Endodermal cell (in vitro differentiated cells): ENCODE measurements at regions not wholly inside any gene's neighbourhood (a gene's known extent, or its start where the extent isn't known, plus 50 kb on each side); places are given as distances from the start of the nearest gene placed in this dataset.

ENCODE experiments used
- DNase-seq: peaks from one replicate; pipeline ENCODE4 v3.0.0-alpha.2; 2017
- H3K27ac ChIP-seq: 2 replicates; pipeline ENCODE4 v1.5.1; 2013; ENCODE audit warnings: mild to moderate bottlenecking, low read depth, low read length, moderate library complexity
- H3K27me3 ChIP-seq: 2 replicates; pipeline ENCODE4 v1.6.1; 2013; ENCODE audit warnings: mild to moderate bottlenecking, low read length, moderate library complexity; ENCODE audit not compliant: insufficient read depth, control insufficient read depth, poor library complexity, severe bottlenecking
- H3K36me3 ChIP-seq: 2 replicates; pipeline ENCODE4 v1.7.0; 2013; ENCODE audit warnings: mild to moderate bottlenecking, low read length, moderate library complexity; ENCODE audit not compliant: control insufficient read depth, insufficient read depth
- H3K4me1 ChIP-seq: one replicate; pipeline ENCODE4 v1.7.0; 2013; ENCODE audit warnings: low read length; ENCODE audit not compliant: control insufficient read depth, insufficient read depth
- H3K4me3 ChIP-seq: 2 replicates; pipeline ENCODE4 v1.5.1; 2013; ENCODE audit warnings: mild to moderate bottlenecking, low read length, moderate library complexity
- H3K9ac ChIP-seq: 2 replicates; pipeline ENCODE4 v1.6.1; 2013; ENCODE audit warnings: mild to moderate bottlenecking, low read length, moderate library complexity; ENCODE audit not compliant: poor library complexity, severe bottlenecking; ENCODE audit errors: extremely low read depth
- H3K9me3 ChIP-seq: 2 replicates; pipeline ENCODE4 v1.6.1; 2013; ENCODE audit warnings: mild to moderate bottlenecking, low read length, moderate library complexity; ENCODE audit not compliant: control insufficient read depth
- H3K27ac Mint-ChIP-seq: 2 replicates; pipeline ENCODE4 v1.8.0; 2020; ENCODE audit warnings: mixed read lengths
- H3K27me3 Mint-ChIP-seq: 2 replicates; pipeline ENCODE4 v1.8.0; 2021; ENCODE audit warnings: mild to moderate bottlenecking, mixed read lengths; ENCODE audit not compliant: insufficient read depth
- H3K36me3 Mint-ChIP-seq: 2 replicates; pipeline ENCODE4 v1.8.0; 2020; ENCODE audit warnings: low read depth, mixed read lengths
- H3K4me1 Mint-ChIP-seq: 2 replicates; pipeline ENCODE4 v1.8.0; 2020; ENCODE audit warnings: mixed read lengths
- H3K4me3 Mint-ChIP-seq: 2 replicates; pipeline ENCODE4 v1.8.0; 2020; ENCODE audit warnings: mild to moderate bottlenecking, moderate library complexity, mixed read lengths
- H3K9me3 Mint-ChIP-seq: 2 replicates; pipeline ENCODE4 v1.8.0; 2020; ENCODE audit warnings: mild to moderate bottlenecking, mixed read lengths
- WGBS, 2 experiments: methylation state at CpG; one replicate each; pipeline versions ENCODE4 v1.1.5 to v1.1.7; 2013; ENCODE audit warnings: missing lambda C conversion rate in 2 of 2, mixed read lengths in 1 of 2; ENCODE audit not compliant: insufficient coverage in 1 of 2, insufficient read length in 1 of 2; 5-methylcytosine and 5-hydroxymethylcytosine counted together
- TF ChIP-seq, protein P1 (sequence below): fragments of 200-600 bp; sonication (generic); conservative IDR thresholded peaks from 2 replicates; pipeline ENCODE4 v1.5.0; 2021; ENCODE audit warnings: antibody characterized with exemption, mild to moderate bottlenecking

DNA sequence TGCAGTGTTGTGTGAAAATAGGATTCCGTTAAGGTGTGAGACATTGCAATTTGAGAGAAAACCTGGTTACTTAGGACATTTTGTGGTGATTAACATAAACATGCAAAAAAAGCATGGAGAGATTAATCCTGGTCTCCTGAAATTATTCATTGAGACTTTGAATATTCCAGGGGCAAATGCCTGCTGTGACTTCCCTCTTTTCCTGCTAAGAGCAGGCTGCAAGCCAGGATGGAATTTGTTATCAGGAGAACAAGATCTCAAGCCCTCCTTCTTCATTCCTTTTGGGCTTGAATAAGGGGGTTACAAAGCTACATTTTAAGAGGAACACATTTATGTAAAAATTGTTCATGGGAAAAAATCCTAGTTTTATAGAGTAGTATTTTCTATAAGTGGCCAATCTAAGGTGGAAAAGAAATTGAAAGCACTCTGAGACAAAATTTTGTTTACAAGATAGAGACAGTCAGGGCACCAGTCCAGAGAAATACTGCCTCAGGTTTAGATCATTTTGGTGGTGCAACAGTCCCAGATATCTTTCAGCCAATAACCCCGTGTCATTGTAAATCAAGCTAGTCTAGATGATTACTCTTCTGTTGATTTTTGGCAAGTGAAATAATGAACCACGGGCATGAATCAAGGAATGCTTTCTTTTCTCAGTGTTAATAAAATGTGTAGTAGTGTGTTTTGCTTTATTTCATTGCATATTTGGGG is 1528.3 kb upstream of the AGA start:
- no peaks in the 10 kb centered on the region for H3K36me3 ChIP-seq
- WGBS, 2 experiments: 94 to 100% methylated on average over 2 to 3 of the region's 3 CpGs
- H3K4me3 Mint-ChIP-seq: no peak overlapping the region
- no peak overlapping the region for H3K27ac ChIP-seq
- no peaks in the 10 kb centered on the region for H3K9me3 Mint-ChIP-seq
- no peak overlapping the region for H3K9ac ChIP-seq
- no peaks in the 10 kb centered on the region for H3K27me3 Mint-ChIP-seq
- no peaks in the 10 kb centered on the region for H3K36me3 Mint-ChIP-seq
- no peaks in the 10 kb centered on the region for H3K4me1 ChIP-seq
- no peaks in the 10 kb centered on the region for H3K27me3 ChIP-seq
- no peaks in the 10 kb centered on the region for H3K9me3 ChIP-seq
- H3K4me1 Mint-ChIP-seq: peaks cover 20% of the 10 kb centered on the region
- no peak for DNase-seq
- TF ChIP-seq, protein P1, sequence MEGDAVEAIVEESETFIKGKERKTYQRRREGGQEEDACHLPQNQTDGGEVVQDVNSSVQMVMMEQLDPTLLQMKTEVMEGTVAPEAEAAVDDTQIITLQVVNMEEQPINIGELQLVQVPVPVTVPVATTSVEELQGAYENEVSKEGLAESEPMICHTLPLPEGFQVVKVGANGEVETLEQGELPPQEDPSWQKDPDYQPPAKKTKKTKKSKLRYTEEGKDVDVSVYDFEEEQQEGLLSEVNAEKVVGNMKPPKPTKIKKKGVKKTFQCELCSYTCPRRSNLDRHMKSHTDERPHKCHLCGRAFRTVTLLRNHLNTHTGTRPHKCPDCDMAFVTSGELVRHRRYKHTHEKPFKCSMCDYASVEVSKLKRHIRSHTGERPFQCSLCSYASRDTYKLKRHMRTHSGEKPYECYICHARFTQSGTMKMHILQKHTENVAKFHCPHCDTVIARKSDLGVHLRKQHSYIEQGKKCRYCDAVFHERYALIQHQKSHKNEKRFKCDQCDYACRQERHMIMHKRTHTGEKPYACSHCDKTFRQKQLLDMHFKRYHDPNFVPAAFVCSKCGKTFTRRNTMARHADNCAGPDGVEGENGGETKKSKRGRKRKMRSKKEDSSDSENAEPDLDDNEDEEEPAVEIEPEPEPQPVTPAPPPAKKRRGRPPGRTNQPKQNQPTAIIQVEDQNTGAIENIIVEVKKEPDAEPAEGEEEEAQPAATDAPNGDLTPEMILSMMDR: no peak
- H3K4me3 ChIP-seq: no peak overlapping the region
- no peak overlapping the region for H3K27ac Mint-ChIP-seq

DNA sequence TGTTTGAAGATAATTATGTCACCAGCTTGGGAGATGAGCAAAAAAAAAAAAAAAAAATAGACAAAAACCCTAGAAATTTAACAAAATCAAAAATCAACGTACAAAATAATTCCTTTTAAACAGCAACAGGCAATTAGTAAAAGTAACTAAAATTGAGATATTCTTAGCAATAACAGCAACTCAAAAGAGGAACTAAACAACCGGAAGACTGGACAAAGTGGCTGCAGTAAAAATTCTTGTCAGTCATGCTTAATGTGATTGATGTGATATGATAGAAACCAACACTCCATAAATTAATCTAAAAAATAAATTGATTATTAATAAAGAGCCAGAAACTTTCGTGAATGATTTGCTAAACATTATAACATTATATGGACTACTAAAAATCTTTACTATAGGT is 1534.6 kb upstream of the AGA start:
- no peak overlapping the region for H3K9ac ChIP-seq
- no peaks in the 10 kb centered on the region for H3K27me3 ChIP-seq
- H3K36me3 ChIP-seq: no peaks in the 10 kb centered on the region
- Mint-ChIP-seq H3K36me3 (no peaks in the 10 kb centered on the region), H3K4me3 (no peak overlapping the region), H3K9me3 (no peaks in the 10 kb centered on the region), H3K27me3 (no peaks in the 10 kb centered on the region), H3K4me1 (peaks cover 12% of the 10 kb centered on the region), H3K27ac (no peak overlapping the region)
- TF ChIP-seq, protein P1: no peak
- no peak for DNase-seq
- whole genome bisulfite sequencing, 2 experiments: 100% methylated on average over 1 of the region's 3 CpGs; no CpG with 5 or more reads in 1 of the 2 experiments
- H3K4me1 ChIP-seq: no peaks in the 10 kb centered on the region
- H3K4me3 ChIP-seq: no peak overlapping the region
- H3K9me3 ChIP-seq: no peaks in the 10 kb centered on the region
- H3K27ac ChIP-seq: no peak overlapping the region

DNA sequence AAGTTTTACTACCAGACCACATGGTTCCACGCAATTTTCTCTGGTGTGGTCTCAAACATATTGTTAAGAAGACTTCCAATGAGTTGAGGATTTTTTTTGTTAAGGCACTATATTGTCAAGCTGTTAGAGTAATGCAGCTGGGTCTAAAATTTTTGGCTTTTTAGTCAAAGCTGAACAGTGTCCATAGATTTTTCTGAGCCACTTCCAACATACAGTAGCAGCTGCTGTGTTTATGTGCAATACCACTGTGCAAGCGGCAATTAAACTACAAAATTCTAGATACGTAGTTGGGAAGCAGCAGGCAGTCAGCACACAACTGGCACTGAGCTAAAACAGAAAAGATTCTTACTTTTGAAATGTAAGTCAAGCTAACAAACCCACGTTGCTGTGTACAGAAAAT is 1551.1 kb upstream of the AGA start:
- 91 to 95% methylated on average over 3 to 4 of the region's 4 CpGs for WGBS, 2 experiments
- Mint-ChIP-seq H3K9me3 (no peaks in the 10 kb centered on the region), H3K4me3 (no peak overlapping the region), H3K27me3 (no peaks in the 10 kb centered on the region), H3K36me3 (no peaks in the 10 kb centered on the region), H3K27ac (no peak overlapping the region), H3K4me1 (no peaks in the 10 kb centered on the region)
- Histone ChIP-seq H3K27ac (no peak overlapping the region), H3K4me1 (no peaks in the 10 kb centered on the region), H3K4me3 (no peak overlapping the region), H3K36me3 (no peaks in the 10 kb centered on the region), H3K9ac (no peak overlapping the region), H3K27me3 (no peaks in the 10 kb centered on the region), H3K9me3 (no peaks in the 10 kb centered on the region)
- no peak for DNase-seq
- TF ChIP-seq, protein P1: no peak
